ENCODE measurements at regions not wholly inside any gene's neighbourhood (a gene's known extent, or its start where the extent isn't known, plus 50 kb on each side); places are given as distances from the start of the nearest gene placed in this dataset.

- H3K9me3 ChIP-seq (replicated peaks in 1 of 3): no peaks in the 10 kb centered on the region
- intact Hi-C loops (cut with DNase I): no loop called here
- no peaks in the 10 kb centered on the region for H3K27me3 ChIP-seq
- H3K36me3 ChIP-seq (replicated peaks in 1 of 2): no peaks in the 10 kb centered on the region
- DNase-seq: no peak
- 81 to 92% (median 88%) methylated on average over 12 to 18 of the region's 18 CpGs for WGBS, 4 donors
- no peak overlapping the region for H3K4me3 ChIP-seq
- H3K27ac ChIP-seq: no peak overlapping the region
- TF ChIP-seq POLR2A (IDR thresholded peaks at IDR 0.05) (no peak), CTCF (IDR thresholded peaks at IDR 0.05) (no peak)
- H3K4me1 ChIP-seq (replicated peaks in 1 of 2): no peaks in the 10 kb centered on the region
Measured at GRCh38 chr9:134517069-134517680, 124.4 kb upstream of the COL5A1 start.

- intact Hi-C loops (cut with DNase I): no loop called here
- H3K4me3 ChIP-seq: no peak overlapping the region
- no peak for TF ChIP-seq POLR2A (IDR thresholded peaks at IDR 0.05)
- TF ChIP-seq CTCF (IDR thresholded peaks at IDR 0.05): no peak
- no peak for DNase-seq
- no peaks in the 10 kb centered on the region for H3K36me3 ChIP-seq (replicated peaks in 1 of 2)
- H3K9me3 ChIP-seq (replicated peaks in 1 of 3): no peaks in the 10 kb centered on the region
- H3K4me1 ChIP-seq (replicated peaks in 1 of 2): no peaks in the 10 kb centered on the region
- WGBS, 4 donors: 79 to 98% (median 89%) methylated on average over 5 to 28 of the region's 28 CpGs
- H3K27ac ChIP-seq: no peak overlapping the region
- H3K27me3 ChIP-seq: no peaks in the 10 kb centered on the region
Measured at GRCh38 chr9:134518004-134518606, 123.5 kb upstream of the COL5A1 start.

GRCh38 chr9:134519375-134520070 is 122.1 kb upstream of the COL5A1 start:
- H3K27me3 ChIP-seq: no peaks in the 10 kb centered on the region

More at GRCh38 chr9:134519375-134520070, 122.1 kb upstream of the COL5A1 start:
- no peak for DNase-seq
- H3K4me1 ChIP-seq (replicated peaks in 1 of 2): no peaks in the 10 kb centered on the region
- H3K9me3 ChIP-seq (replicated peaks in 1 of 3): no peaks in the 10 kb centered on the region
- H3K4me3 ChIP-seq: no peak overlapping the region
- H3K27ac ChIP-seq: no peak overlapping the region
- no peaks in the 10 kb centered on the region for H3K36me3 ChIP-seq (replicated peaks in 1 of 2)
- TF ChIP-seq CTCF (IDR thresholded peaks at IDR 0.05) (no peak), POLR2A (IDR thresholded peaks at IDR 0.05) (no peak)
- WGBS, 4 donors: 84 to 92% (median 90%) methylated on average over 12 to 15 of the region's 15 CpGs
- intact Hi-C loops (cut with DNase I): loop anchor here in 1 of 2 donors (10.0 kb wide), 1 partner anchor 115 kb away; no protein-coding TSS in a partner anchor
